ENCODE measurements at regions not wholly inside any gene's neighbourhood (a gene's known extent, or its start where the extent isn't known, plus 50 kb on each side); places are given as distances from the start of the nearest gene placed in this dataset.

DNA sequence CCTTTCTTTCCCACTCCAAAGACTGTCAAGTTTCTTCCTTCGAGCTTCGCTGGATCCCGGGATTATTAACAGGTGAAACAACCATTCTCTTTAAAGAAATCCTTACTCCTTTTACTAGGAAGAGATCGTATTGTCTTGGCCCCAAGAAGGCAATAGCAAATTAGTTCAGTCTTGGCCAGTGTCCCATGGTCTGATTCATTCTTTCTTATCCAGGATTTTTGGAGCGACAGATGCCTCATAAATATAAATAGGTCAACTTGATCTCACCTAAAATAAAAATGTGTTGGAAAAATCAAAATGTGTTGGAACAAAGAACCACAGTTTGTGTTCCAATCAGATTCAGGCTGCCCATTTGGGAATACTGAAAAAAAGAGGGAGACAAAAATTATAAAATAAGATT, 140.1 kb upstream of the TMEM108 start:
- DNase-seq (ENCODE audit: low read depth), result no peak

DNA sequence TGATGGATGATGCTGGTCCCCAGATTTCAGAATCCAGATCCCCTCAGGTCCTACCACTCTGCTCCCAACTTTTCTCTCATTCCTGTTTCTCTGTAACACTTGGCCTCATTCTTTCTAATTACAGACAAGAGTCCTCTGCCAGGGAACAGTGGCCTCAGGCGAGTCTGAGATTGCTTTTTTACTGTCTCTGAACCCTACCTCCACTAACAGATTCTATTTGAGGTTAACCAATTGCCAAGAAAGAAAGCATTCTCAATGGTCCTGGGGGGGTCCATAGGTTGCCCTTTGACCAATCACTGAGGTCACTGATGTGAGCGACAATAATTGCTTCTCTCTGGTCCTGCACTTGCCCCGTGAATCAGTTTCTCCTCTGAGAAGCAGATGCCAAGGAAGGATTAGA, 145.2 kb upstream of the TMEM108 start:
- no peak for DNase-seq (ENCODE audit: low read depth)

DNA sequence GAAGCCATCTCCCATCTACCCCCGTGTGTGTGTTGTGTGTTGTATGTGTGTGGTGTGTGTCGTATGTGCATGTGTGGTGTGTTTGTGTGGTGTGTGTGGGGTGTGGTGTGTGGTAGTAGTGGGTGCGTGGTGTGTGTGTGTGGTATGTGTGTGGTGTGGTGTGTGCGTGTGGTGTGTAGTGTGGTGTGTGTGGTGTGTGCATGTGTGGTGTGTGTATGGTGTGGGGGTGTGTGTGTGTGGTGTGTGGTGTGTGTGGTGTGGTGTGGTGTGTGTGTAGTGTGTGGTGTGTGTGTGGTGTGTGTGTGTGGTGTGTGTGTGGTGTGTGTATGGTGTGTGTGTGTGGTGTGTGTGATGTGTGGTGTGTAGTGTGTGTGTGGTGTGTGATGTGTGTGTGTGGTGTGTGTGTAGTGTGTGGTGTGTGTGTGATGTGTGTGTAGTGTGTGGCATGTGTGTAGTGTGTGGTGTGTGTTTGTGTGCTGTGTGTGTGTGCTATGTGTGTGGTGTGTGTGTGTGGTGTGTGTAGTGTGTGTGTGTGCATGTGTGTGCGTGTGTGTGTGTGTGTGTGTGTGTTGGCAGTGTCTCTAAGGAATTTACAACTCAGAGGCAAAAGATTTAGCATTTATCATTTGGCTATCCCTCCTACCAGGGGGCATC, 156.3 kb upstream of the TMEM108 start:
- no peak for DNase-seq (ENCODE audit: low read depth)

DNA sequence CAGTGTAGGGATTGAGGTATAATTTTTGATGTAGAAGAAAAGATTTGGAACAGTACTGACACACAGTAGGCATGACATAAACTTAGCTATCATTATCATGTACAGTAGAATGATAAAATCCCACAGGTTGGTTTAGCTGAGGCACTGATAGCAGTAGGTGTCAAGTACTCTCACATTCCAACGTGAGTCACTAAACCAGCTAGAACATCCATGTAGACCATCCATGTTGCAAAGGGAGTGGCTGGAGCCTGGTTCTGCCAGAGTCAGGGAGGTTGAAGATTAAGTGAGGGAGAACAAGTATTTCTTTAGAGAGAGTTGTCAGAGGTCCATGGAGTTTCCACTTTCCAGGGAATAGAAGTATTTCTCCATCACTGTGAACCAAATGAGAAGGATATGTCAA, 157.2 kb upstream of the TMEM108 start:
- DNase-seq (ENCODE audit: low read depth), result no peak

DNA sequence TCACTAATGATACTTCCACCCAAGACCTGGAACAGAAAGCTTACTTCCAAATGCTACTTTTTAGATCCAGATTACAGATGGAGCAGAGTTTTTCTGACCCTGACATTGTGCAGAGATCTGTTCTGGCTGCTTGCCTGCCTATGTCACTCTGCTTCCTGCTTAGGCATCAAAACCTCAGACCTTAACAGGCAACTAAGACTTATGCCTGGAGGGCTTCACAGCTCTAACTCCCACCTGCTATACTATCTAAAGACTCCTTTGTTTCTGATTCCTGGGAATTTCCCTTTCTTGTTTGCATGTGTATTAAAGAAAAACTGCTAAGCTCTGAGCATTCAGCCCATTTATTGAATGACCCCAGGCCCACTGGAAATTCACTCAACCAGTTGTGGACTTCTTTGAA, 157.4 kb upstream of the NPHP3 start:
- no peak for DNase-seq (ENCODE audit: low read depth)

DNA sequence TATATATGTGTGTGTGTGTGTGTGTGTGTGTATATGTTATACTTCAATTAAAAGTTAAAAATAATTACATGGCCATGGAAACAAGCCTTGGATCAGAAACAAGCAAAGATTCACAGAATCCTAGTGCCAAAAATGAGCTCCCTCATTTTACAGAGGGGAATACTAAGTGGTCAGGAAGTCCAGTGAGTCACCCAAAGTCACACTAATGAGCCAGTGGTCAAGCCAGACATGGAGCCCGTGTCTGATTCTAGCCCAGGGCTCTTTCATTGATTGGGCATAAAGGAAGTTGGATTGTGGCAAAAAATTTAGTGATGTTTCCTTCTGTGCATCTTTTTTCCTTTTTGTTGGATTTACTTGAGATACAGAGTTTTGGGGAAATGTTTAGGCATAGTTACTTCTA, 152.5 kb upstream of the NPHP3 start:
- no peak for DNase-seq (ENCODE audit: low read depth)

DNA sequence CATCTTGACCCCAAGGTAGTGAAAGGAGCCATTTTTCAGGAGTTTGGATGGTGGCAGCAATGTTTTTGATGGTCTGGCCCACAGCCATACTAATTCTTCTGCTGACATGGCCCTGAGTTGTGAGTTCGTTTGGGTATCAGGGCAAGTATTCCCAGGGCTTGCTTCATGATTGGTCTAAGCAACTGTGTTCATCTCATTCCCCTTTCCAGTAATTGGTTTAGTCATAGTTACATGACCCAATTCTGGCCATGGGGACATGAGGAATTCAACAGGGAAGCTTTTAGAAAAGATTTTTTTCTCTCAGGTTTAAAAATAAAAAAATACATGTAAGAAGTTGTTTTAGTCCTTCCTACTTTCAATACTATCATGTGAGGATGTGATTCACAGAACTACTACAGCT, 150.5 kb upstream of the NPHP3 start:
- DNase-seq (ENCODE audit: low read depth), result peak; percentile 52

DNA sequence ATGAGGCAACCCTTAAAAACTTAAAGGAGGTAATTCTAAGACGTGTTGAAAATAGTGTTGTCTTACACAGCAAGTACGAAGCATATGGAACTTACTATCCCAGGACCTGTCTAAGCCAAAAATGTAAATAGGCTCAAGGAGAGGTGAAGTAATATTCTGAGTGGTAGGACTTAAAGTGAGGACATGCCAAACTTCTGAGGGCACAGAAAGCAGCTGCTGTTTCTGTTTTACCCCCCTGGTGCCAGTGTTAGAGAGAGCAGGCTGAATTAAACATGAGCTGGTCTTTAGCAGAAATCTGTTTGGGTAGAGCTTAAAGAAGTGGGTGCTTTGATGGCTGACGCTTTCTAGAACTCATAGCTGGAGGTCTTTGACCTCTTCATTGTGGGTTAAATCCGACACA, 149.7 kb upstream of the NPHP3 start:
- DNase-seq (ENCODE audit: low read depth), result no peak

DNA sequence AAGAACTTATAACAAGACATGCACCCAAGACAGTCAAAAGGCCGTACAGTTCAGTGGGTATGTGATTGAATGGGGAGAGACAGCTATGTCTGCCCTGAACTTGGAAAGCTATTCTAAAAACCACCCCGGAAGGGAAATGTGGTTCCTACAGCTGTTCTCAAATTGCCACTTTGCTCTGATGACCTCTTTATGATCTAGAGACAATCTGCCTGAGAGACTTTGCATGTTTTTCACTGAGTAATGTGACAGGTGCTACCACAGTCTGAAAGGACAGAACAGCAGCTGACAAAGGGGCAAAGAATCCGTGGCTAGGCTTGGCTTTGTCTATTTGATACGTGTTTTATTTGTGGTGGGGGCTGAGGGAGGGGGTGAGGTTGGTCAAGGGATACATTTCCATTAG, 148.3 kb upstream of the NPHP3 start:
- DNase-seq (ENCODE audit: low read depth), result no peak

DNA sequence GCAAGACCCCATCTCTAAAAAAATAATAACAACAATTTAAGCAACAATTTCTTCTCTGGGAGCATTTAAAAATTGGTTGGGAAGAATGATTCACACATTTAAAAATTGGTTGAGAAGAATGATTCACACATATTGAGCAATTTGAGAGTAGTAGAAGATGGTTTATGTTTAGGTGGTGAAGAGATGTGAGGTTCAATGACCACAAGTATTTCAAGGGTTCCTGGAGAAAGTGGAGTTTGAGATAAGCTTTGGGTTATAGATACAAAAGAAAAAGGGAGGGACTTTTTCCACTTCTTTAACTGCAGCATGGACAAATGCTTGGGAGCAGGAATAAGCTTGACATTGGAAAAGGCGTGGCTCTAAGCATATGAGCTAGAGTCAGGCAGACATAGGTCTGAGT, 145.7 kb upstream of the NPHP3 start:
- DNase-seq (ENCODE audit: low read depth), result peak; percentile 45

DNA sequence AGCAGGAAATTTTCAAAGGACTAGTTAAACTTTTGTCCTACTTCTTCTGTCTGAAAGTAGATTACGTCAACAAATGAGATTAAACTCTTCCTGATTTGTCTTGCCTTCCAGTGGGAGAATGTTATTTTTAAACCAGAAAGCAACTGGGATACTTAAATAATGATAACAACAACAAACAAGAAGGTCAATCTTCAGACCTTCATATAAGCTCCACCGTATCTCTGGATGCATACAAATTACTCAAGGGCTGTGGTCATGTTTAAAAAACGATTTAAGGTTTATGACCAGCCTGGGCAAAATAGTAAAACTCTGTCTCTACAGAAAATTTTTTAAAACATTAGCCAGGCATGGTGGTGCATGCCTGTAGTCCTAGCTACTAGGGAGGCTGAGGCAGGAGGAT, 145.3 kb upstream of the NPHP3 start:
- no peak for DNase-seq (ENCODE audit: low read depth)

DNA sequence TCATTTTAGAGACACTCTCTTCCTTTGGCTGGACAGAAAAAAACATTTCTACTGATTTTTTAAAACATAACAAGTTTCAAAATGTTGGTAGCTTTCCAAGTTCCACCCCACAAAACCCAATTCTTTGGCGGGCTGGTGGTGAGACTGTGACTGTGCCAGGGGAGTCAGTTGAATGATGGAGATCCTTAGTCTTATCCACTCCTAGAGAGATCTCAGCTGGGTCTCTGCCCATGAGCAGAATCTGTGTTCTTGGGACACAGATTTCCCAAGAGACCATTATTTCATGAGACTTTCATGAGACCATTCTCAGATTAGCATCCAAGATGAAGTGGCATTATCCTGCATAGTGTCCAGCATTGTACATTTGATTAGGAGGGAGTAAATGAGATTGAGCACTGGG, 135.1 kb upstream of the NPHP3 start:
- no peak for DNase-seq (ENCODE audit: low read depth)

DNA sequence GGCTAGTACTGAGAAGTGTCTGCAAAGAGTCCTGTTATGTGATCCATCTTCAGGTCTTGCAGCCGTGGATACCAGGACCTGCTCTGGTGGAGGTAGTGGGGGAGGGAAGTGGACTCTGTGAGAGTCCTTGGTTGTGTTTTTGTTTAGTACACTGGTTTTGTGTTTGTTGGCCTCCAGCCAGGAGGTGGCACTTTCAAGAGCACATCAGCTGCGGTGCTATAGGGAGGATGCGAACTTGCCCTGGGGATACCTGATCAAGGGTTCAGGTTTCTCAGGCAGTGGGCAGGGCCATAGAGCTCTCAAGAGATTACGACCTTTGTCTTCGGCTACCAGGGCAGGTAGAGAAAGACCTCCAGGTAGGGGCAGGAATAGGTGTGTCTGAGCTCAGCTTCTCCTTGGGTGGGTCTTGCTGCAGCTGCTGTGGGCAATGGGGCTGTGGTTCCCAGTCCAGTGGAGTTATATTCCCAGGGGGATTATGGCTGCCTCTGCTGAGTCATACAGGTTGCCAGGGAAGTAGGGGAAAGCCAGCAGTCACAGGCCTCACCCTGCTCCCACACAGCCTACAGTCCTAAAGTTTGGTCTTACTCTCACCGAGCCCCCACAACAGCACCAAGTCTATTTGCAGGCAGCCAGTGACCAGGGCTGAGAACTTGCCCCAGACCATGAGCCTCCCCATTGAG, 132.8 kb upstream of the NPHP3 start:
- DNase-seq (ENCODE audit: low read depth), result no peak

DNA sequence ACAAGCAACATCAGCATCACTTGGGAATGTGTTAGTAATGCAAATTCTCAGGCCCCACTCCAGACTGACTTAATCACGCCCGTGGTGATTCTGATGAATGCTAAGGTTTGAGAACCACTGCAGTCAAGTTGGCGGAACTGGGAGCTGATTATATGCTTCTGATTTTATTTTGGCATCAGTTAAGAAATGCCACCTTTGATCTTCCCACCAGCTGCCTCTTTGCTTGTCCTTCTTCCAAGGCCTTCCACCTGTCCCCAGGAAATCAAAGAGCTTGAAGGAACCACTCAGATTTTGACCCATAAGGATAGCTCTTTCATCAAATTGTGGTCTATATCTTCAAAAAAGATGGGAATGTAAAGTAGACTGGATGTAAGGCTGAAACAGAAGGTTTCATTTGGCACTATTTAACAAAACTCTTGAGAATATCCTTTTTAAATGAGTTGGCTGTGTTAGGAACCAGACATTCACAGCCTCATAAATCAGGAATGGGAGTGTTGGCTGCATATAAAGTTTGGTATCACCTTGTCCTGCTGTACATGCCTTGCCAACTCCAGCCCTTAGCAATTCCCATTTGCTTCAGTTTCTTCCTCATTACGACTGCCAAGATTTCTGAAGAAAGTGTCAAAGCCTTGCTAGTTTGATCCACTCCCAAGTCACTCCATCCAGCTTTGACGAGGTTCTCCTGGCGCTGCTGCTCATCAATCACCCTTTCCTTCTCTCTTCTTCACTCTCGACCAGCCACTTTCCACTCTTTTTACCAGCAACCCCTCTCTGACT, 125.8 kb upstream of the NPHP3 start:
- no peak for DNase-seq (ENCODE audit: low read depth)

DNA sequence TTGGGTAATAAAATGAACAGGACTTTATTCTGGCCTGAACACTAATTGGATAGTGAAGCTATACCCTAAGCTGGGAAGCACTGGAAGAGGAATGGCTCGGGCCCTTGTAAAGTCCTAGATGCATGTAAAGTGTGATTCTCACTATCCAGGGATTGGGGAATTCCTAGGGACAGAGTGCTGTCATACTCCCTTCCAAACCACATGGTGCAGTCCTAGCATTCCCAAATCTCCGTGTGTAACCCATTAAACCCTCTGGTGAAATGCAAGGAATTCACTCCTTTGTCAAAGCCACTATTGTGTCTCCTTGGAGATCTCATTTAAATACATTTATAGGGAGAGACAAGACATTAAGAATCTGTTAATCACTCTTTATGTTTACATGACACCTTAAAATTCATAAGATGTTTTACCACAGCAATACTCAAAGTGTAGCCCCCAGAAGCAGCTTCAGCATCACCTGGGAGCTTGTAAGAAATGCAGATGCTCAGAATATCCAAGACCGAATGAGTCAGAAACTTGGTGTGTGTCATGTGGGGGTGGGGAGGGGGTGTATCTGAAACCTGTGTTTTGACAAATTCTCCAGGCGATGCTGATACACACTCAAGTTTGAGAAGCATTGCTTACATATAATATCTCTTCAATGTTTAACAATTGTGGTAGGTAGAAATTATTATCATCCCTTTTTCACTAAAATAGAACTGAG, 121.8 kb upstream of the NPHP3 start:
- DNase-seq (ENCODE audit: low read depth), result no peak

DNA sequence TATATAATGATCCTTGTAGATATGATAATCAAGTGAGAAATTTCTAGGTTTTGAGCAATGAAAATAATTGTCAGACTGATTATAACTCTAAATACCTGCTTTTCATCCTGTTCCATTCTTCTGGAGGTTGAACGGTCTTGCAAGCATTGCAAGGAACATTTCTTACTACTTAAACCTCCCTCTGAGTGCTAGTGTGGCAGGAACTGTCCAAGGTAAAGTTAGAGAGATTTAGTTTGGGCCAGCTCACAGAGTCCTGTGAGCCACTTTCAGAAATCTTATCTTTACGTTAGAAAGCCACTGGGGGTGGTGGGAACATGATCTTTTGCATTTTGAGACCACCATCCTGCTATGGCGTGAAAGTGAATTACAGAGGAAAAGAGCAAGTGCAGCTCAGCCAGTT, 121.1 kb upstream of the NPHP3 start:
- DNase-seq (ENCODE audit: low read depth), result no peak

DNA sequence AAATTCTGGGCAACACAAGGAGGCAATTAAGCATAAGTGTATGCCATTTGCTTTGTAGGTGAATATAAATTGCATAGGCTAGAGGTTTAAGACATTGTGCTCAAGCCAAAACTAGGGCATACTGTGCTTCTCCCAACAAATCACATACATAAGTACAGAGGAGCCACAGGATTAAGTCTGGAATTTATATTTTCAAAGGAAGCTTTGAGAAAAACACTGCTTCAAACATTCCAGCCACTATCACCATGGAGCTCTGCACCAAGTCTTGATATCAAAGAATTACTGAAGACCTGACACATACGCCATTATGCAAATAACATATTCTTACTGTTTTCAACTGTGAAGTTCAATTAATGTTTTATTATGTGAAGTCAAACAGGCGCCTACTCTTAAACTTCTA, 119.4 kb upstream of the NPHP3 start:
- no peak for DNase-seq (ENCODE audit: low read depth)

DNA sequence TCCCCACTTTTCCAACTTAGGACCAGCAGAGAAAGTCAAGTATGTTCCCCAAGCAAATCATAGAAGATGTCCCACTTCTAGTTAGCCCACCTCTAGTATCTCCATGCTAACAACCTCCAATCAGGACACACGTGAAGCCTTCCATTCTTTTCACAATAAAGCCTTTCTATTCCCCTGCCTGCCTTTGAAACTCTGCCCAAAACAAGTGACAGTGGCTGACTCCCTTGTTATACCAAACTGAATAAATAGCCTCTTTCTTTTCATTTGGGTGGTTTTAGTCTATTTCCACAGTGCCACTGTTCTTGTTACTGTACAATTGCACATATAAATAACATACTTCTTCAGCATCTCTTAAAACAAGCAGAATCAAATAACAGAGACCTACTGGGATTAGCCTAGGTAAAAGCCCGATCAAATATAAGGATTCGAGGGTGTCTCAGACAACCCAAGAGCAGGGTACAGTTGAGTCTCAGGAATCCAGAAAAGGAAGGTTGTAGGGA, 118.0 kb upstream of the NPHP3 start:
- DNase-seq (ENCODE audit: low read depth), result no peak

DNA sequence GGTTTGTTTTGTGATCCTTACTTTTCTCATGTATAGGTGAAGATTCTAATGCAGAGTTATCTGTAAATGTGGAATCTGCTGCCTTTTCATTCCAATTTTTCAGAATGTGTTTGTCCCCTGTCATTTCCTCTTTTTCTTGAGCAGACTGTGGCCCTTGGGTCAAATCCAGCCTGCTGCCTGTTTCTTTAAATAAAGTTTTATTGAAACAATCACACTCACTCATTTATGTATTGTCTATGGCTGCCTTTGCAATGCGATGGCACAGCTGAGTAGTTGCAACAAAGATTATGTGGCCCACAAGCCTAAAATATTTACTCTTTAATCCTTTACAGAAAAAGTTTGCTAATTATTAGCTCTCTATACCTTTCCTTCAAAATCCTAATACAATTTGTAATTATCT, 116.3 kb upstream of the NPHP3 start:
- DNase-seq (ENCODE audit: low read depth), result no peak

DNA sequence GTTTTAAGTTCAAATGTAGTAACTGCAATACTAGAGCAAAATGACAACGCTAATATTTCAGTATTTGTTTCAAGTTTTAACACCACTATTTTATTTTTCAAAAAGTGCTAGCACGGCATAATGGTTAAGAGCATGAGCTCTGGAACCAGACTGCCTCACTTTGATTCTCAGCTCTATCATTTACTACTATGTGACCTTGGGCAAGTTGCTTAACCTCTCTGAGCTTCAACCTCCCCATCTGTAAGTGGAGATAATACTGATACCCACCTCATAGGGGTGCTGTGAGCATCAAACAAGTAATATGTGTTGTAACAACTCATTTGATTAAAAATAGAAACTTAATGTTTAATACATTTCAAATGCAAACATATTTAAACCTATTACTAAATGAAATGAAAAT, 115.4 kb upstream of the NPHP3 start:
- DNase-seq (ENCODE audit: low read depth), result no peak

DNA sequence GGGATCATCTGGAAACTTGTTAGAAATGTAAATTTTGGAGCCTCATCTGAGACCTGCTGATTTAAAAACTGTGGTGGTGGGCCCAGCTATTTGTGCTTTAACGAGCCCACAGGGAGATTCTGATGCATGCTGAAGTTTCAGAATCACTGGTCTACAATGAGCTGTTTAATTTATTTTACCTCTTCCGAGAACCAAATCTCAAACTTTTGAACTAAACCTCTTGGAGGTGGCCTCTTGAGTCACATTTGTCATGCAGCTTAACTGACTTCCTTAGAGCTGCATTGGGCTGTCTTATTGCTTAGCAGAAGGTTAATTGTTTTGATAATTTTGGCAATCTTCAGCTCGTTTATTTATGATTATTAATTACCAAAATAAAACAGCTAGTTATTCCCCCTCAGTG, 112.1 kb upstream of the NPHP3 start:
- no peak for DNase-seq (ENCODE audit: low read depth)

DNA sequence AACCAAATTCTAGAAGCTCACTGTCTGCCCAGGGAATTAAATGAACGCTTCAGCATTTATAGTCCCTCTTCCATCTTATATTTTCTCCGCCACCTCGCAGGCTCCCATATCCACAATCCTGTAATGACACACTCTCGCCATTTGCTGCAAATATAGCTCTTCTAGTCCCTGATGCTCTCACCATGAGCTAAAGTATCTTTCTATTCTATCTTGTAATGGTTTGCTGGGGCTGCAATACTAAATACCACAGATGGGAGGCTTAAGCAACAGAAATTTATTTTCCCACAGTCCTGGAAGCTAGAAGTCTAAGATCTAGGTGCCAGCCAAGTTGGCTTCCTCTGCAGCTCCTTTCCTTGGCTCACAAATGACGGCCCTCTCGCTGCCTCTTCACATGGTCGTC, 106.9 kb upstream of the NPHP3 start:
- DNase-seq (ENCODE audit: low read depth), result no peak

DNA sequence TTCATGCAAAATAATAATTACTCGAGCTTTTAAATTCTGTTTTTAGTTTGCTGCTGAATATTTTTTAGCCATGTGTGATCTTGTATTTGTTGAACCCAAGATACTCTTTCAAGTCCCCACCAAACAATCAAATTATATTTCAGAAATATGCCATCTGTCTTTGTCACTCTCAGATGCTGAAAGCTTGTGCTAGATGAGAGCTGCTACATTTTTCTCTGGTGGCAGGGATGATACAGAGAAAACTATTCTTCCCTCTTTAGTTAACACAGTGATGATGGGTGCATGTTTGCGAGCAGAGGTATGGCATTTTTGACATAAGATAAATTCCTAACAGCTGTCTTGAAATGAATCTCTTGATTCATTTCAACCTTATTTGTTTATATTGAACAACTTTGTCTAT, 100.6 kb upstream of the NPHP3 start:
- DNase-seq (ENCODE audit: low read depth), result no peak

Data from stromal cell of bone marrow (primary cell).